ENCODE measurements at regions not wholly inside any gene's neighbourhood (a gene's known extent, or its start where the extent isn't known, plus 50 kb on each side); places are given as distances from the start of the nearest gene placed in this dataset.

DNA sequence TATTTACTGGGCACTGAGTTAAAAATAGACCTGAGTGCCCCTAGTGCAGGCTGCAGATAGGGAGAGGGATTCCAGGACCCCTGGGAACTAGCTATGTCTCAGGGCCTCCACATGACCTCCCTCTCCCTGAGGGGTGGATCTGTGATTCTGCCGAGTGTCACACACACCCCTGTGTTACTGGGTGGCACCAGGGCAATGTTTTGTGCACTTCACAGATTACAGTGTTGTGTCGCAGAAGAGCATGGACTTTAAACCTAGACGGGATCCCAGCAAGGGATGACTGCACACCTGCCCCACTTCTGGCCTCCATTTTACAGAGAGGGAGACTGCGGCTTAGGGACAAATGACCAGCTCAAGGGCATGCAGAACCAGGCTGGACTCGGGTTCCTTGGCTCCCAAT, 65.6 kb downstream of the ZFP36L2 start:
- Mint-ChIP-seq H3K36me3 (ENCODE audit: low read depth) (no peaks in the 10 kb centered on the region), H3K4me3 (ENCODE audit: unreplicated experiment) (no peak overlapping the region), H3K9me3 (ENCODE audit: low read depth) (no peaks in the 10 kb centered on the region), H3K4me1 (ENCODE audit: low read depth) (peaks cover 24% of the 10 kb centered on the region), H3K27me3 (ENCODE audit: low read depth) (no peaks in the 10 kb centered on the region), H3K27ac (ENCODE audit: unreplicated experiment) (no peak overlapping the region)
- TF ChIP-seq, protein P1, sequence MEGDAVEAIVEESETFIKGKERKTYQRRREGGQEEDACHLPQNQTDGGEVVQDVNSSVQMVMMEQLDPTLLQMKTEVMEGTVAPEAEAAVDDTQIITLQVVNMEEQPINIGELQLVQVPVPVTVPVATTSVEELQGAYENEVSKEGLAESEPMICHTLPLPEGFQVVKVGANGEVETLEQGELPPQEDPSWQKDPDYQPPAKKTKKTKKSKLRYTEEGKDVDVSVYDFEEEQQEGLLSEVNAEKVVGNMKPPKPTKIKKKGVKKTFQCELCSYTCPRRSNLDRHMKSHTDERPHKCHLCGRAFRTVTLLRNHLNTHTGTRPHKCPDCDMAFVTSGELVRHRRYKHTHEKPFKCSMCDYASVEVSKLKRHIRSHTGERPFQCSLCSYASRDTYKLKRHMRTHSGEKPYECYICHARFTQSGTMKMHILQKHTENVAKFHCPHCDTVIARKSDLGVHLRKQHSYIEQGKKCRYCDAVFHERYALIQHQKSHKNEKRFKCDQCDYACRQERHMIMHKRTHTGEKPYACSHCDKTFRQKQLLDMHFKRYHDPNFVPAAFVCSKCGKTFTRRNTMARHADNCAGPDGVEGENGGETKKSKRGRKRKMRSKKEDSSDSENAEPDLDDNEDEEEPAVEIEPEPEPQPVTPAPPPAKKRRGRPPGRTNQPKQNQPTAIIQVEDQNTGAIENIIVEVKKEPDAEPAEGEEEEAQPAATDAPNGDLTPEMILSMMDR (IDR thresholded peaks at IDR 0.05), result no peak
- no peak for DNase-seq (ENCODE audit: low spot score)

DNA sequence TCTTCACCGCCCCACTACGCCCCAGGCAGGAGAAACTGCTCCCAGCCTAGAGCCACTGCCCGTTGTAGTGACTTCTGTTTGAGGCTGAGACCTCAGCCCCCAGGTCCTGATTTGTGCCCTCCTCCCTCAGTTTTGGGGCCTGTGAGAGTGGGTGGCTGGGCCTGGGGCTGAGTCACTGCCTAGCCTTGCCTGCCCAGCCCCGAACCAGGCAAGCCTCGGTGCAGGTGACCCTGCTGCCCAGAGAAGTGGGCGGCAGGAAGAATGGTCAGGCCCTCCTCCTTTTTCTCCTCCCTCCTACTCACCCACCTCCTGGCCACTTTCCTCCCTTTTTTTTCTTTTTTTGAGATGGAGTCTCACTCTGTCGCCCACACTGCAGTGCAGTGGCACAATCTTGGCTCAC, 66.6 kb downstream of the ZFP36L2 start:
- H3K27me3 Mint-ChIP-seq (ENCODE audit: low read depth), result no peaks in the 10 kb centered on the region
- no peaks in the 10 kb centered on the region for H3K9me3 Mint-ChIP-seq (ENCODE audit: low read depth)
- no peak overlapping the region for H3K27ac Mint-ChIP-seq (ENCODE audit: unreplicated experiment)
- peaks cover 24% of the 10 kb centered on the region for H3K4me1 Mint-ChIP-seq (ENCODE audit: low read depth)
- no peak for DNase-seq (ENCODE audit: low spot score)
- no peak overlapping the region for H3K4me3 Mint-ChIP-seq (ENCODE audit: unreplicated experiment)
- no peaks in the 10 kb centered on the region for H3K36me3 Mint-ChIP-seq (ENCODE audit: low read depth)
- TF ChIP-seq, protein P1 (IDR thresholded peaks at IDR 0.05), result no peak

DNA sequence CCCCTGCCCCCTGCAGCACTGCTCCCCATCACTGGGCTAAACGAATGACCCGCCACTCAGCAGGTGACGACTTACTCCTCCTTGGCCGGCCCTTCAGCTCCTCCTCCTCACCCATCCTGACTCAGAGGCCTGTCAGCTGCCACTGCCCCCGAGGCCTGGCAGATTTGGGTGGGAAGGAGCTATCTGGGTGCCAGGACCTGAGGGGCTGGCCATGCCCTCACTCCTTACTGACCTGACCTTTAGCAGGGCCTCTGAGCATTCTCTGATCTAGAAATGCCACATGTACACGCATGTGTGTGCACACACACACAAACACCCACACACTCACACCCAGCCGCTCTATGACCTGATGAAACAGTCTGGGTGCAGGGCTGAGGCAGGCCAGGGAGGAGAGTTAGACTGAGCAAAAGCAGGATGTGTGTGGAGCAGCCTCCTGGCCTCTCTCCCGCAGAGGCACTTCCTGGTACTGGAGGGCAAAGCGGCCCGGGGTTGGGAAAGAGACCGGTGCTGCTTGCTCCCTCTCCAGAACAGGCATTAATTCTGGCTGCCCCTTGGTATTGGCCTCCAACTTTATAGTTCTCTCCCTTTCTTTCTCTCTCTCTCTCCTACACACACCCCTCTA, 68.0 kb downstream of the ZFP36L2 start:
- H3K36me3 Mint-ChIP-seq (ENCODE audit: low read depth), result no peaks in the 10 kb centered on the region
- peaks cover 24% of the 10 kb centered on the region for H3K4me1 Mint-ChIP-seq (ENCODE audit: low read depth)
- H3K27ac Mint-ChIP-seq (ENCODE audit: unreplicated experiment), result peak overlapping the region; percentile 92
- TF ChIP-seq, protein P1 (IDR thresholded peaks at IDR 0.05), result no peak
- H3K4me3 Mint-ChIP-seq (ENCODE audit: unreplicated experiment), result no peak overlapping the region
- no peaks in the 10 kb centered on the region for H3K27me3 Mint-ChIP-seq (ENCODE audit: low read depth)
- no peaks in the 10 kb centered on the region for H3K9me3 Mint-ChIP-seq (ENCODE audit: low read depth)
- DNase-seq (ENCODE audit: low spot score), result no peak

DNA sequence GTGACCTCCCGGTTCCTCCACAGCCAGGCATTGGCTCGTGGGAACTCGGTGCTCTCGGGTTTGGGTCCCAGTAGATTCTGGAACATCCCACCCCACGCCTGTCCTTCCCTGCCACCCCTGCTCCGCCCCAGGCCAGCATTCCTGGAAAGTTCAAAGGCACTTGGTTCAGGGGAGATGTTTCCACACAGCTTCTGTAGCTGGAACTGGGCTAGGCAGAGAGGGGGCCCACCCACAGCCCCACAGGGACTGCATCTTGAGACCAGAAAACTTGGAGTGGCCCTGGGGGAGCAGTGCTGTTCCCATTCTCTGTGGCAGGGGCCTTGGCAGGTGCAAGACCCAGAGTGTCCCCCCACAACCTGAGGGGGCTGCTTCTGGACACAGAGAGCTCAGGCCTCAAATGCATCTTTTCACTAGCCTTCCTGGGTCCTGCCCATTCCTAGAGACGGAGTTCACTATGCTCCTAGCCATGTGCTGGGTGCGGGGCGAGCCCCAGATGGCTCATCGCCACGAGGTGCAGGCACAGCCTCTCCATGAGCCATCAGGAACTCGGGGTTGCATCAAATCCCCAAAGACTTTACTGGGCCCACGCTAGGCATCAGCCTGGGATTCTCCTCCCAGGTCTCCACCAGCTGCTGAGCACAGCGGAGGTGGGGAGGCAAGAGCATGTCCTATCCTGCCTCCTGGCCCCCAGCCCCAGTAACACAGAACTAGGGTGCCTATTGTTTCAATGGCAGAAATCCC, 68.7 kb downstream of the ZFP36L2 start:
- no peaks in the 10 kb centered on the region for H3K9me3 Mint-ChIP-seq (ENCODE audit: low read depth)
- H3K27me3 Mint-ChIP-seq (ENCODE audit: low read depth), result no peaks in the 10 kb centered on the region
- DNase-seq (ENCODE audit: low spot score), result no peak
- peaks cover 24% of the 10 kb centered on the region for H3K4me1 Mint-ChIP-seq (ENCODE audit: low read depth)
- H3K4me3 Mint-ChIP-seq (ENCODE audit: unreplicated experiment), result no peak overlapping the region
- H3K27ac Mint-ChIP-seq (ENCODE audit: unreplicated experiment), result no peak overlapping the region
- no peaks in the 10 kb centered on the region for H3K36me3 Mint-ChIP-seq (ENCODE audit: low read depth)
- TF ChIP-seq, protein P1 (IDR thresholded peaks at IDR 0.05), result no peak

DNA sequence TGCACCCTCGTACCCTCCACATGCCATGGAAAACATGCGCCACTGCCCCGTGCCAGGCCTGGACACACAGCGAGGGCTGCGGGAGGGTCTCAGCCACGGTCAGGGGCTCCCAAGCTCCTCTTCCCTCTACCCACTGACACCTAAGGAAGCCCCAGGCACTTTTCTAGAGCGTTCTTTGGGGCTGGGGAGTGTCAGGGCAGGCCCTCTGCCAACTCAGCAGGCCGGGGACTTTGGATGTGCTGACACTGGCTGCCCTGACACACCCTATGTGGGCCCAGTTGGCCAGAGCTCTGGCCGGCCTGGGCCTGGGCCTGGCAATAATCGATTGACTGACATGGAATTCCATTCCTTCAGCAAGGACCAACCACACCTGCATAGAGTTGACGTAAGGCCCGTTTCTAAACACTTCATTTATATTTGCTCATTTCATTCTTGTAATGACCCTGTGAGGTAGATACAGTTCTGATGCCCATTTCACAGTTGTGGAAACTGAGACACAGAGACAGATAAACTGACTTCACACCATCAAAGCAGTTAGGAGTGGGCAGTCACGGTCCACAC, 70.5 kb downstream of the ZFP36L2 start:
- H3K4me3 Mint-ChIP-seq (ENCODE audit: unreplicated experiment), result no peak overlapping the region
- H3K36me3 Mint-ChIP-seq (ENCODE audit: low read depth), result no peaks in the 10 kb centered on the region
- no peaks in the 10 kb centered on the region for H3K27me3 Mint-ChIP-seq (ENCODE audit: low read depth)
- TF ChIP-seq, protein P1 (IDR thresholded peaks at IDR 0.05), result no peak
- H3K9me3 Mint-ChIP-seq (ENCODE audit: low read depth), result no peaks in the 10 kb centered on the region
- H3K4me1 Mint-ChIP-seq (ENCODE audit: low read depth), result peaks cover 24% of the 10 kb centered on the region
- no peak for DNase-seq (ENCODE audit: low spot score)
- H3K27ac Mint-ChIP-seq (ENCODE audit: unreplicated experiment), result no peak overlapping the region
